ENCODE measurements at regions not wholly inside any gene's neighbourhood (a gene's known extent, or its start where the extent isn't known, plus 50 kb on each side); places are given as distances from the start of the nearest gene placed in this dataset.
A peak's percentile ranks its signal among the peaks of the same experiment; 100 is the strongest.

DNA sequence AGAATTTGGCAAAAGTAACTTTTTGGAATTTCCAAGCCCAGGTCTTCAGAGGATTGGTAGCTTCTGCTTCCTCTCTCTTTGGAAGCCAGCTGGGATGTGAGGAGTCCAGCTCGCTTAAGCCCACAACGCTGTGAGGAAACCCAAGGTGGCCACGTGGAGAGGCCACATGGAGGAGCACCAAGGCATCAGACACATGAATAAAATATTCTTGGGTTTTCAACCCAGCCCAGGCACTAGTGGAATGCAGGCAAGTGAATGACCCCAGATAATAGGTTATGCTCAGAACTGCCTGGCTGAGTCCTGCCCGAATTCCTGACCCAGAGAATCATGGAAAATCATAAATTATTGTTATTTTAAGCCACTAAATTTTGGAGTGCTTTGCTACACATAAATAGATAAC lies 119.7 kb upstream of the PARP11 start:
- no peak overlapping the region for H3K27ac Mint-ChIP-seq
- ATAC-seq (no peak), DNase-seq (ENCODE audit: low spot score) (no peak)
- peaks cover 11 to 19% of the 10 kb centered on the region in 2 donors for H3K27me3 Mint-ChIP-seq
- H3K4me1 Mint-ChIP-seq (ENCODE audit: low read depth in 2 of 2), result peaks cover 8 to 16% of the 10 kb centered on the region in 2 donors
- H3K9me3 Mint-ChIP-seq, result no peaks in the 10 kb centered on the region
- H3K4me3 Mint-ChIP-seq, result no peak overlapping the region
- no peaks in the 10 kb centered on the region for H3K36me3 Mint-ChIP-seq

GRCh38 chr12:3991798-3992580 lies 118.8 kb upstream of the PARP11 start:
- peaks cover 17 to 21% of the 10 kb centered on the region in 2 donors for H3K27me3 Mint-ChIP-seq
- ATAC-seq, result no peak
- no peak overlapping the region for H3K4me3 Mint-ChIP-seq
- peaks cover 8 to 16% of the 10 kb centered on the region in 2 donors for H3K4me1 Mint-ChIP-seq (ENCODE audit: low read depth in 2 of 2)
- no peak overlapping the region for H3K27ac Mint-ChIP-seq
- DNase-seq (ENCODE audit: low spot score), result no peak
- H3K36me3 Mint-ChIP-seq, result no peaks in the 10 kb centered on the region
- no peaks in the 10 kb centered on the region for H3K9me3 Mint-ChIP-seq

DNA sequence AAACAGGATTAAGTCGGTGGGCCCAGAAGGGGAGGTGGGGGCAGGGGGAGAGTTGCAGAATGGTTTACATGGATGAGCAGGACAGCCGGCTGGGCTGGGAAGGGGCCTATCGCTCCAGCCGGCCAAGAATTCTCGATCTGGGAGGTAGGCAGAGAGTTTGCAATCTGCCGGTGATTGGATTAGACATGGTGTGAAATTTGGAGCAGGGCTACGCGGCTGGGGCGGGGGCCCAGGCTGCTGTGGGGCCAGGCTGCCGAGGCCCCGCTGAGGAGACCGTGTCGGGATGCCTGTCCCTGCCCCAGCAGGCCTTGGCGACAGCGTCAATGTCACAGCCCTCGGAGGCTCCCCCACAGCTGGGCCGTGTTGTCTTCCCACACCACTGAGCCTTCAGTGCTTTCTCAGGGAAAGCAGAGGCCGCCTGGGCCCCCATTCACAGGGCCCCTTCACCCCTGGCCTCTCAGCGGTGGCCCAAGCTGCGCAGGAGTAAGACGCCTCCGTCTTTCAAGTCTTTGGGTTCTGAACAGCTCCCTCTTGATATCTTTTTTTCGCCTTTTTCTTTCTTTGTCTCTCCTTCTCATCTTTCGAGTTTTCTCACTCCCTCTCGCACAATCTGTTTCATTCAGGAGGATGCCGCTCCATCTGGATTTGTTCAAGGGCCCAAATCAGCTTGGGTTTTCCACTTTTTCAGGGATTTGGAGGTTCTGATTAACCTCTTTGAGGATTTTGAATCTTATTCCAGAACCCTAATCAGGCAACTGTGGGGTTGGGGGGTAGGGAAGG lies 117.5 kb upstream of the PARP11 start:
- peaks cover 2 to 6% of the 10 kb centered on the region in 2 donors for H3K4me1 Mint-ChIP-seq (ENCODE audit: low read depth in 2 of 2)
- ATAC-seq (no peak), DNase-seq (ENCODE audit: low spot score) (no peak)
- H3K4me3 Mint-ChIP-seq, result no peak overlapping the region
- no peaks in the 10 kb centered on the region for H3K36me3 Mint-ChIP-seq
- H3K27ac Mint-ChIP-seq, result no peak overlapping the region
- H3K9me3 Mint-ChIP-seq, result no peaks in the 10 kb centered on the region
- H3K27me3 Mint-ChIP-seq, result peaks cover 25 to 27% of the 10 kb centered on the region in 2 donors

DNA sequence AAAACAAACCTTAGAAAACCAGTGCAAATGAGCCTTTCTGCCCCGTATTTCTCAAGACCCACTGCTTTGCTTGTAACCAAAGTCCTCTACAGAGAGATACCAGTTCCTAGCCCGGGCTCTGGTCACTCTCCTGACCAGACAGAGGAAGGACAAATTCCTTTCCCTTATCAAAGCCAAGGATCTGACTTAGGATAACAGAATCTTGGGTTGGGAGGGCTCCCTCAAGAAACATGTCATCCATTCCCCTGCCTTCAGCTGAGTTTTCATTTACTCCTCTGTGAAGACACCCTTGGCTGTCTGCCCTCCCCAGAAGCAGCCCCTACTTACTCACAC lies 116.0 kb upstream of the PARP11 start:
- Mint-ChIP-seq H3K27me3 (peaks cover 25 to 27% of the 10 kb centered on the region in 2 donors), H3K4me3 (no peak overlapping the region), H3K4me1 (ENCODE audit: low read depth in 2 of 2) (peaks cover 0 to 6% of the 10 kb centered on the region in 2 donors), H3K36me3 (no peaks in the 10 kb centered on the region), H3K9me3 (no peaks in the 10 kb centered on the region), H3K27ac (no peak overlapping the region)
- DNase-seq (ENCODE audit: low spot score) (no peak), ATAC-seq (no peak)

- H3K4me3 Mint-ChIP-seq, result no peak overlapping the region
- H3K27ac Mint-ChIP-seq, result no peak overlapping the region
- no peaks in the 10 kb centered on the region for H3K9me3 Mint-ChIP-seq
- ATAC-seq, result peak in 1 of 2 donors; percentile 40
- H3K4me1 Mint-ChIP-seq (ENCODE audit: low read depth in 2 of 2), result peaks cover 0 to 6% of the 10 kb centered on the region in 2 donors
- no peaks in the 10 kb centered on the region for H3K36me3 Mint-ChIP-seq
- DNase-seq (ENCODE audit: low spot score), result no peak
- peaks cover 25% of the 10 kb centered on the region in 2 donors for H3K27me3 Mint-ChIP-seq
These were observed 115.5 kb upstream of the PARP11 start for GRCh38 chr12:3988519-3989217.

GRCh38 chr12:3987571-3987970 lies 114.4 kb upstream of the PARP11 start:
- no peak overlapping the region for H3K4me3 Mint-ChIP-seq
- no peaks in the 10 kb centered on the region for H3K9me3 Mint-ChIP-seq
- H3K4me1 Mint-ChIP-seq (ENCODE audit: low read depth in 2 of 2), result peaks cover 0 to 6% of the 10 kb centered on the region in 2 donors
- no peak for DNase-seq (ENCODE audit: low spot score)
- no peak for ATAC-seq
- peaks cover 2% of the 10 kb centered on the region for H3K36me3 Mint-ChIP-seq
- H3K27ac Mint-ChIP-seq, result no peak overlapping the region
- H3K27me3 Mint-ChIP-seq, result peaks cover 21% of the 10 kb centered on the region in 2 donors

- no peak overlapping the region for H3K27ac Mint-ChIP-seq
- H3K36me3 Mint-ChIP-seq, result peaks cover 8% of the 10 kb centered on the region
- H3K4me3 Mint-ChIP-seq, result no peak overlapping the region
- H3K4me1 Mint-ChIP-seq (ENCODE audit: low read depth in 2 of 2), result no peaks in the 10 kb centered on the region
- ATAC-seq (no peak), DNase-seq (ENCODE audit: low spot score) (no peak)
- H3K9me3 Mint-ChIP-seq, result no peaks in the 10 kb centered on the region
- peaks cover 3 to 7% of the 10 kb centered on the region in 2 donors for H3K27me3 Mint-ChIP-seq
These were observed 107.5 kb upstream of the PARP11 start for GRCh38 chr12:3980504-3981272.

GRCh38 chr12:3977621-3978020 lies 104.4 kb upstream of the PARP11 start:
- peaks cover 7% of the 10 kb centered on the region for H3K36me3 Mint-ChIP-seq
- H3K27ac Mint-ChIP-seq, result no peak overlapping the region
- ATAC-seq (no peak), DNase-seq (ENCODE audit: low spot score) (no peak)
- H3K9me3 Mint-ChIP-seq, result no peaks in the 10 kb centered on the region
- no peak overlapping the region for H3K4me3 Mint-ChIP-seq
- H3K4me1 Mint-ChIP-seq (ENCODE audit: low read depth in 2 of 2), result peaks cover 7 to 14% of the 10 kb centered on the region in 2 donors
- H3K27me3 Mint-ChIP-seq, result peaks cover 3 to 7% of the 10 kb centered on the region in 2 donors

DNA sequence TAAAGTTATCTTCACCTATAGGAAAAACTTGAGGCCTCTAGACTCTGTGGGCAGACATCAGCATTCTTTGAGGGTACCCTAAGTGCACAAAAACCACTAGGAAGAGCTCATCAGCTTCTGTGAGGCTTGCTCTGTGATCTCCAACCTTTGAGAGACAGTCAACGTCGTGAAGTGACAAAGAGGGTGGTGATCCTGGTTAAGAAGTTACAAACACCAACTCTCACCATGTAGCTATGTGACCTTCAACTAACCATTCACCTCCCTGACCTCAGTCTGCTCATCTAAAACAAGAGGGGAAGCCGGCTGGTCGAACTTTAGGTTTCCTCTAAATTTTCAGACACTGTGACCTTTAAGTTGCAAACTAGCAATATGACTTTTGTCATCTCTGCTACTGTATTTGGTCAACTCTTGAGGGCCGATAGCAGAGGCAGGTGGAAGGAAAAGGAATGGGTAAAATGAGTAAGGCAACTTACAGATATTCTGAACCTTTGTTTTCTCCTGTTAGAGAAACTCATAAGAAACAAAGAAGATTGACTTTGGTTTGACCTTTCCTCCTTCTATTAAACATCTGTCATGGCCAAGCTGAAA lies 103.2 kb upstream of the PARP11 start:
- ATAC-seq, result no peak
- H3K27me3 Mint-ChIP-seq, result peaks cover 3 to 7% of the 10 kb centered on the region in 2 donors
- H3K9me3 Mint-ChIP-seq, result peaks cover 2% of the 10 kb centered on the region
- no peak overlapping the region for H3K4me3 Mint-ChIP-seq
- no peaks in the 10 kb centered on the region for H3K36me3 Mint-ChIP-seq
- H3K4me1 Mint-ChIP-seq (ENCODE audit: low read depth in 2 of 2), result peaks cover 11 to 18% of the 10 kb centered on the region in 2 donors
- no peak for DNase-seq (ENCODE audit: low spot score)
- no peak overlapping the region for H3K27ac Mint-ChIP-seq

GRCh38 chr12:3975652-3976051 lies 102.5 kb upstream of the PARP11 start:
- Mint-ChIP-seq H3K4me3 (no peak overlapping the region), H3K4me1 (ENCODE audit: low read depth in 2 of 2) (peaks cover 11 to 18% of the 10 kb centered on the region in 2 donors), H3K27ac (no peak overlapping the region), H3K9me3 (peaks cover 2% of the 10 kb centered on the region), H3K27me3 (peaks cover 3 to 4% of the 10 kb centered on the region in 2 donors), H3K36me3 (no peaks in the 10 kb centered on the region)
- no peak for ATAC-seq
- no peak for DNase-seq (ENCODE audit: low spot score)

DNA sequence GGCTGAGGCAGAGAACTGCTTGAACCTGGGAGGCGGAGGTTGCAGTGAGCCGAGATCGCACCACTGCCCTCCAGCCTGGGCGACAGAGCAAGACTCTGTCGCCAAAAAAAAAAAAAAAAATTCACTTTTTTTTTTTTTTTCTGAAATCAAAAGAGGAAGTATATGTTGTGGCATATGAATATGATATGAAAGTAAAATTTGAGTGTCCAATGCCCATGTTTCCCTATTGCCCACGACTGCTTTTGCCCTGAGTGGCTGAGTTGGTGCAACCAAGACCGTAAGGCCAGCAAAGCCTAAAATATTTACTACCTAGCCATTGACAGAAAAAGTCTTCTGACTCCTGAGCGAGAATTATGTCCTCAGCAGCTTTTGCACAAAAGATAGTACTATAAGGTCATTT lies 101.7 kb upstream of the PARP11 start:
- peaks cover 0 to 3% of the 10 kb centered on the region in 2 donors for H3K27me3 Mint-ChIP-seq
- no peak overlapping the region for H3K4me3 Mint-ChIP-seq
- ATAC-seq, result no peak
- no peaks in the 10 kb centered on the region for H3K36me3 Mint-ChIP-seq
- peaks cover 2% of the 10 kb centered on the region for H3K9me3 Mint-ChIP-seq
- DNase-seq (ENCODE audit: low spot score), result no peak
- H3K27ac Mint-ChIP-seq, result no peak overlapping the region
- H3K4me1 Mint-ChIP-seq (ENCODE audit: low read depth in 2 of 2), result peaks cover 11 to 18% of the 10 kb centered on the region in 2 donors

DNA sequence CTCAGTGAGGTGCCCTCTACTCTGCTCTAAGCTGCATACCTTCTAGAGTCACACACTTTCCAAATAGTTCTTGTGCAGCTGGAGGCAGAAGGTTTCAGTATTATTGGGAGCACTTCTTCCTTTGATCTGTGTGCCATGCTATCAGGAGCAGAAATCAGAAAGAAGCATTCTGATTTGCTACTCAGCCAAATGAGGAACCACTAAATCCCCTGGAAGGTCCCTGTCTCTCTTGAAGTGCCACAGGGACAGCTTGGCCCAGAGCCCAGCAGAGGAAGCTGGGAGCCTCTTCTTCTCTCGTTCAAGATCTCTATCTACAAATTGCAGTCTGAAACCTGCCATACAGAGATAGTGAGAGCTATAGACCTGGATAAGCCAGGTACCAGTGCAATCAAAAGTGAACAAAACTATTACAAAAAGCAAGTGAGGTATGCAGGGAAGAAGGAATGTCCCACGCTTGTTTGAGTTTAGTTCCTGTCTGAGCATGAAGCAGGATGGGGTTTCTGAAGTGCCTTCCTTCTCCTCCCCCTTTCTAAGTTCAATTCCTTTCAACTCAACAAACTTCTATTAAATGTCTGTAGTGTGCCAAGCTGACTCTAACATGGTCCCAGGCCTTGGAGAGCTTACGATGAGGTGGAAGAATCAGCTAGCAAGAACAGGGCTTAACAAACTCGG lies 100.9 kb upstream of the PARP11 start:
- Mint-ChIP-seq H3K4me3 (no peak overlapping the region), H3K4me1 (ENCODE audit: low read depth in 2 of 2) (peaks cover 11 to 18% of the 10 kb centered on the region in 2 donors)
- no peak for ATAC-seq

More for the DNA sequence above, 100.9 kb upstream of the PARP11 start:
- Mint-ChIP-seq H3K36me3 (no peaks in the 10 kb centered on the region), H3K27ac (no peak overlapping the region), H3K9me3 (peaks cover 2% of the 10 kb centered on the region), H3K27me3 (peaks cover 0 to 3% of the 10 kb centered on the region in 2 donors)
- DNase-seq (ENCODE audit: low spot score), result no peak

Data from natural killer cell treated with Interleukin-12 subunit alpha and Interleukin-12 subunit beta and Interleukin-15 and Interleukin-18, amount 100 ng/mL, for 72 hours (primary cell).